Heart left ventricle (tissue), 16 donors: ENCODE measurements at regions not wholly inside any gene's neighbourhood (a gene's known extent, or its start where the extent isn't known, plus 50 kb on each side); places are given as distances from the start of the nearest gene placed in this dataset.

Experiments
- ATAC-seq, 4 donors: fragments of 200-7000 bp; cut with Tn5 transposase; one replicate each; pipeline ENCODE4 v1.9.1; 2020 to 2022; ENCODE audit warnings: moderate library complexity in 4 of 4, mild to moderate bottlenecking in 3 of 4, moderate number of reproducible peaks in 1 of 4
- DNase-seq, 5 donors: peaks; one replicate each; pipeline ENCODE4 v3.0.0-alpha.2; 2020
- H3K27ac ChIP-seq, 12 donors: fragments of 200-600 bp; sonication (generic) in 4 of 12; one replicate each; pipeline versions ENCODE4 v1.5.0 to v1.8.0; 2016 to 2022; ENCODE audit warnings: mild to moderate bottlenecking in 2 of 12
- H3K27me3 ChIP-seq, 9 donors: fragments of 200-600 bp; sonication (generic) in 2 of 9; one replicate each; pipeline versions ENCODE4 v1.5.1 to v1.8.0; 2016 to 2022; ENCODE audit warnings: mild to moderate bottlenecking in 3 of 9
- H3K36me3 ChIP-seq, 9 donors: fragments of 200-600 bp; sonication (generic) in 2 of 9; one replicate each; pipeline versions ENCODE4 v1.5.0 to v1.8.0; 2018 to 2022; ENCODE audit warnings: mild to moderate bottlenecking in 2 of 9
- H3K4me1 ChIP-seq, 12 donors: fragments of 200-600 bp; sonication (generic) in 4 of 12; one replicate each; pipeline versions ENCODE4 v1.5.0 to v1.8.0; 2016 to 2022; ENCODE audit warnings: mild to moderate bottlenecking in 3 of 12
- H3K4me3 ChIP-seq, 12 donors: fragments of 200-600 bp; sonication (generic) in 4 of 12; one replicate each; pipeline versions ENCODE4 v1.5.0 to v1.8.0; 2017 to 2022; ENCODE audit warnings: mild to moderate bottlenecking in 9 of 12, moderate library complexity in 4 of 12
- H3K9me3 ChIP-seq, 12 donors: fragments of 200-600 bp; sonication (generic) in 4 of 12; one replicate each; pipeline versions ENCODE4 v1.5.0 to v1.8.0; 2016 to 2022; ENCODE audit warnings: mild to moderate bottlenecking in 1 of 12
- CTCF ChIP-seq, 12 donors: fragments of 200-600 bp; sonication (generic) in 4 of 12; IDR thresholded peaks; one replicate each; pipeline versions ENCODE4 v1.5.0 to v1.8.0; 2018 to 2022; ENCODE audit warnings: antibody characterized with exemption in 12 of 12, mild to moderate bottlenecking in 5 of 12
- POLR2A ChIP-seq, 2 donors: fragments of 450-650 bp; IDR thresholded peaks; one replicate each; pipeline ENCODE4 v1.6.1; 2017; ENCODE audit warnings: antibody characterized with exemption in 2 of 2, mild to moderate bottlenecking in 2 of 2, moderate library complexity in 2 of 2
- WGBS, 4 donors: extraction: QIAGEN DNeasy Blood & Tissue Kit in 2 of 4; methylation state at CpG; one replicate each; pipeline versions ENCODE4 v1.1.5 to v1.1.7; 2013 to 2018; 5-methylcytosine and 5-hydroxymethylcytosine counted together
- intact Hi-C, 10 donors: fragments of 100-400 bp; cut with DNase I; formaldehyde crosslinking; loops; one replicate each; pipeline versions ENCODE4 v1.11.1 to v1.14.2; 2022
- donor health status: ischemic (EF 13 %, LVEDD 7.1; RV severe dilation, severe dysfunction).
- donor health status: healthy with polysubstance abuse.
- donor health status: DM: no; HTN: yes; CAD: no.
- donor health status: DM: no; HTN: no; CAD: no.
- donor health status: ischemic (EF 25% LVEDD 6.9; RV normal size, moderate dysfunction).
- donor health status: ischemic (EF 25% LVEDD 5.7; RV mildly dilated, moderate dysfunction).
- donor health status: healthy.
- donor health status: DM: yes; HTN: yes; CAD: no.
- donor health status: ischemic (EF 35%, LVEDD 5.7; RV mildly dilated, moderate dysfunction).
- donor health status: nonischemic (EF 11% LVEDD 7.7; RV severe dilation, severe dysfunction).
- donor health status: DM: yes; HTN: yes; CAD: no.
- donor health status: PGD.
- donor health status: ischemic (EF 29% LVEDD 5.4; RV normal size, mild dysfunction).
- donor health status: nonischemic (EF 23%, LVEDD 6.1; RV moderate dilation, normal function).

- H3K36me3 ChIP-seq = no peaks in the 10 kb centered on the region
- DNase-seq (no peak), ATAC-seq (no peak)
- no peak overlapping the region for H3K27ac ChIP-seq
- no peak overlapping the region for H3K4me3 ChIP-seq
- whole genome bisulfite sequencing, 4 donors = 84 to 93% (median 88%) methylated on average over 2 of the region's 2 CpGs
- H3K27me3 ChIP-seq = no peaks in the 10 kb centered on the region
- no peak for TF ChIP-seq POLR2A (IDR thresholded peaks at IDR 0.05)
- no peaks in the 10 kb centered on the region for H3K9me3 ChIP-seq
- intact Hi-C loops = no loop called here
- peaks cover 0 to 41% (median 0%) of the 10 kb centered on the region in 12 donors for H3K4me1 ChIP-seq
These were observed 55.6 kb downstream of the ZNF281 start for GRCh38 chr1:200354243-200354642.

GRCh38 chr1:200353232-200353631, 56.6 kb downstream of the ZNF281 start:
- H3K4me3 ChIP-seq = no peak overlapping the region
- intact Hi-C loops = no loop called here
- H3K27ac ChIP-seq = peak overlapping the region in 1 of 12 donors; percentile 57
- DNase-seq = no peak
- TF ChIP-seq POLR2A (IDR thresholded peaks at IDR 0.05) = no peak
- TF ChIP-seq CTCF (IDR thresholded peaks at IDR 0.05) = no peak
- H3K27me3 ChIP-seq = no peaks in the 10 kb centered on the region
- H3K9me3 ChIP-seq = no peaks in the 10 kb centered on the region
- H3K4me1 ChIP-seq = peaks cover 0 to 41% (median 0%) of the 10 kb centered on the region in 12 donors
- H3K36me3 ChIP-seq = no peaks in the 10 kb centered on the region
- WGBS, 4 donors = 57 to 80% (median 71%) methylated on average over 1 of the region's 1 CpG
- ATAC-seq = no peak

- peak in 2 of 4 donors; percentile 47 to 49 for ATAC-seq
- DNase-seq = no peak
- peak overlapping the region in 4 of 12 donors; percentile 2 to 19 (median 9) for H3K4me3 ChIP-seq
These were observed 57.8 kb downstream of the ZNF281 start for GRCh38 chr1:200351826-200352549.

GRCh38 chr1:200351425-200351824, 58.4 kb downstream of the ZNF281 start:
- ATAC-seq (no peak), DNase-seq (no peak)
- no peaks in the 10 kb centered on the region for H3K9me3 ChIP-seq
- intact Hi-C loops = no loop called here
- no peaks in the 10 kb centered on the region for H3K36me3 ChIP-seq
- H3K4me1 ChIP-seq = peaks cover 0 to 40% (median 0%) of the 10 kb centered on the region in 12 donors
- peak overlapping the region in 3 of 12 donors; percentile 14 to 57 (median 22) for H3K27ac ChIP-seq
- TF ChIP-seq CTCF (IDR thresholded peaks at IDR 0.05) (no peak), POLR2A (IDR thresholded peaks at IDR 0.05) (no peak)
- WGBS, 4 donors = 77 to 85% (median 79%) methylated on average over 4 of the region's 4 CpGs
- no peaks in the 10 kb centered on the region for H3K27me3 ChIP-seq
- no peak overlapping the region for H3K4me3 ChIP-seq

More at GRCh38 chr1:200351826-200352549, 57.8 kb downstream of the ZNF281 start:
- Histone ChIP-seq H3K27me3 (no peaks in the 10 kb centered on the region), H3K4me1 (peaks cover 0 to 41% (median 0%) of the 10 kb centered on the region in 12 donors), H3K27ac (peak overlapping the region in 6 of 12 donors; percentile 5 to 57 (median 17)), H3K36me3 (no peaks in the 10 kb centered on the region), H3K9me3 (no peaks in the 10 kb centered on the region)
- intact Hi-C loops = no loop called here
- TF ChIP-seq CTCF (IDR thresholded peaks at IDR 0.05) (no peak), POLR2A (IDR thresholded peaks at IDR 0.05) (no peak)
- WGBS, 4 donors = 49 to 61% (median 52%) methylated on average over 4 of the region's 4 CpGs
